NCI-H2227 (cell line): ENCODE measurements at regions not wholly inside any gene's neighbourhood (a gene's known extent, or its start where the extent isn't known, plus 50 kb on each side); places are given as distances from the start of the nearest gene placed in this dataset.

ENCODE experiments used
- DNase-seq: peaks from one replicate; lab custom pipeline; 2025; ENCODE audit not compliant: unreplicated experiment; lab: John Stamatoyannopoulos, UW

DNA sequence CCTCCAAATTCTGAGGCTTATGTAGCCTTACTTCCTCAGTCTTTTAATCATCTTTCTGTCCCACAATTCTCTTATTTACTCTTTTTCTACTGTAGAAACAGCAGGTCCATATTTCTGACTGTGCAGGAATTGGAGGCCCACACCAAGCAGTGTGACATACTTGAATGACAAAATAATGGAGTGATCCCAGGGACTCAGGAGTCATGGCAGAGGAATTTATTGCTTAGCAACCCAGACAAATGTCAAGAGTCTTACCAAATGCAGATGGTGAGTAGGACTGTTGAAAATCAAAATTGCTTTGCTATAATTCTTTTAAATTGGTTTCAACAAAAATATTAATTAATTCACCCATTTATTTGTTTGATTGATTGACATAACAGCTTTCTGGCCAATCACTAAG is 59.9 kb downstream of the HTR1B start:
- no peak for DNase-seq

GRCh38 chr6:77401231-77401630 is 62.1 kb downstream of the HTR1B start:
- DNase-seq = no peak

- no peak for DNase-seq
Observed at GRCh38 chr6:77397561-77397960, 65.7 kb downstream of the HTR1B start.

DNA sequence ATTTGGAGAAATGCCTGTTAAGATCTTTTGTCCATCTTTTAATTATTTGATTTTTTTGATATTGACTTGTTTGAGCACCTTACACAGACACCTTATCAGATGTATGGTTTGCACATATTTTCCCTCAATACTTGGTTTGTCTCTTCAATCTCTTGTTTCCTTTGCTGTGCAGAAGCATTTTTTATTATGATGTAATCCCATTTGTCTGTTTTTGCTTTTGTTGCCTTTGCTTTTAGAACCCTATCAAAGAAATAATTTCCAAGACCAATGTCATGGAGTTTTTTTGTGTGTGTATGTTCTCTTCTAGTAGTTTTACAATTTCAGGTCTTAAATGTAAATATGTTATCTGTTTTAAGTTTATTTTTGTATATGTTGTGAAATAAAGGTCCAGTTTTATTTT is 73.9 kb downstream of the HTR1B start:
- no peak for DNase-seq

DNA sequence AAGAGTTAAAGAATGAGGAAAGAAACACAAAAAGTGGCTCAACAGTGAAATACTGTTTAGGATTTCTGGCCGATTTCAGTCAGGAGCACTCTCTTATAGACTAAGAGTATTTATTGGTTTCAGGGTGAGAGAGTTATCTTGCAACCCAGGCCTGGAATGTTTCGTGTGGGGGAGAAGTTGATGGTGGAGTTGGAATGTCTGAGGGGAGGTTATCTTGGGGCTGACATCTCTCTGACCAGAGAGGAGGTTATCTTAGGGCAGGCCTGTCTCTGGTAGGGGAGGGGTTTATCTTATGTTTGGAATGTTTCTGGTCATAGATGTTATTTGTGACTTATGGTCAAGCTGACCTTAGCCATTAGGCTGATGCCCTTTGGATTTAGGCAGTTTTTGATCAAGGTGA is 80.3 kb downstream of the HTR1B start:
- no peak for DNase-seq

DNA sequence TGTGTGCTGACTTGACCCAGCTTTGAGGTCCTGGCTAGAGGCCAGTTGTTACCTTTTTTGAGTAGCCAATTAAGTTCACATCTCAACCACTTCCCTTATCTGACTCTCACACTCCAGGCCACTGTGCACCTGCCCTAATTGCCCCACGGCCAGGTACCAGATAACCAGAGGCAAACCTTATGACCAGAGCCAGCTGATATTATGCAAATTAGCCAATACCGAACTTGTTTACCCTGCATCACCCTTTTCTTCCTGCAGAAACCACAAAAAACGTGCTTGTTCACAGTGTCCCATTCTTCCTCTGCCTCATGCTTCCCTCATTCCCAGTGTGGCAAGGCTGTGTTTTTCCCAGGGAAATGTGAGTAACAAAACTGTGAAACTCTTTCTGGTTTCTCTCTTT is 89.3 kb downstream of the HTR1B start:
- DNase-seq = no peak

DNA sequence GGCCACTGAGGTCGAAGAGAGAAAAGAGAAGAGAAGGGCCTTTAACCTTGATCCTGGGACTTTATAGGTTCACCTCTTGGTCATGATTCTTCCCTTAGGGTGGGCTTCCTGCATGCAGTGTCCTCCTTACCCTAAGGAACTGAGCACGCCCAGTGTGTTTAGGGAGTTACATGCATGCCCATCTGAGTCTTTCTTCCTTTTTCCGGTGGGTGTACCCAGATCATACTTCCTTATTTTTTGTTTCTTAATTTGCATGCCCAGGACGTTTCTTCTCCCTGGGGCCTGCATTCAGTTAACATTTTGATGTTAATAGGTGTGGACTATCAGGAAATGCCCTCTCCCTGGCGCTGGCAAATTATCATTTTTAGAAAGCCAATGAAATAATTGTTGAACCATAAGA is 91.5 kb downstream of the HTR1B start:
- DNase-seq = no peak

- DNase-seq = peak; percentile 2
Observed at GRCh38 chr6:77368660-77369313, 94.5 kb downstream of the HTR1B start.

GRCh38 chr6:77366798-77367197 is 96.5 kb downstream of the HTR1B start:
- DNase-seq = no peak

- DNase-seq = no peak
Observed at GRCh38 chr6:77363702-77364101, 99.6 kb downstream of the HTR1B start.

DNA sequence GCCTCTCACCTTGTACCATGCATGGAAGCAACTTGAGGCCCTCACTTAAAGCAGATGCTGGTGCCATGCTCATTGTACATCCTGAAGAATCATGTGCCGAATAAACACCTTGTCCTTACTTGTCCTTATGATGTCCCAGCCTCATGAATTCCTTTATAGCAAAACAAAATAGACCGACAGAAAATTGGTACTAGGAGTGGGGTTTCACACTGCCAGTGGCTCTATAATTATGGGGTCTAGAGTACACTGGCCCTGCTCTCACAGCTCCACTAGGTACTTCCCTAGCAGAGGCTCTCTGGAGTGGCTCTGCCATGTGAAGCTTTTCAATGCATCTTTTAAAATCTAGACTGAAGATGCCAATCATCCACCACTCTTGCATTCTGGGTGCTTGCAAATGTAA is 101.2 kb downstream of the HTR1B start:
- DNase-seq = no peak

DNA sequence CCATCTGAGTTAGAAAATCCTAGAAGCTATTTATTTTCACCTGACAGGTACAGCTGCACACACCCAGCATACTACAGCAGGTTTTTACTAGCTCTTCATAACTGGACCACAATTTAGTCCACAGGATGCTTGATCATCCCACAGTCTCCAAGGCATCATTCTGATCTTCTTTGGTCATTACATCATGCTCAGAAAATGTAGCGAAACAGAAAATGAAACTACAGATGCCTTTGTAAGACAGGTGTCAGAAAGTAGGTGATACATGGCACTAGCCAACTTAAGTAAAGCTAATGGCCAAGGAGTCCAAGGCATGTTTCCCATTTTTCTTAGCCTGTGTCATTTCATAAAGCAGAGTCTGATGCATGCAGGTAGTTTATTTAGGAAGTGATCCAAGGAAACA is 102.3 kb downstream of the HTR1B start:
- no peak for DNase-seq

DNA sequence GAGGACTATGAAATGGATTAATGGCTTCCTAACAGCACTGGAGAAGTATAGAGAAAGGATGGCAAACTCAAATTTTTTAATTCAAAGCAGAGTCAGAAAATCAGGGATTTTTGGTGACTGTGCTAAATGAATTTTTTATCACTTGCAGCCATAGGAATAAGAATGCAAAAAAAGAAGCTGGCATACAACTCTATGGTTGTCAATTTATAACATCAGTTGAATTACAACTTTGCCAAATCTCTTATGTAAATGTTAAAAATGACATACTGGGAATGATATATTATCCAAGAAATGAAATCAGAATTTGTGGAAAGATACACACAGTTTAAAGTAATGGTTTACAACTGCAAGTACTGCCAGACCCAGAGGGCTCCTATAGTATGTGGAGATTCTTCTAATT is 106.5 kb downstream of the HTR1B start:
- DNase-seq = no peak

DNA sequence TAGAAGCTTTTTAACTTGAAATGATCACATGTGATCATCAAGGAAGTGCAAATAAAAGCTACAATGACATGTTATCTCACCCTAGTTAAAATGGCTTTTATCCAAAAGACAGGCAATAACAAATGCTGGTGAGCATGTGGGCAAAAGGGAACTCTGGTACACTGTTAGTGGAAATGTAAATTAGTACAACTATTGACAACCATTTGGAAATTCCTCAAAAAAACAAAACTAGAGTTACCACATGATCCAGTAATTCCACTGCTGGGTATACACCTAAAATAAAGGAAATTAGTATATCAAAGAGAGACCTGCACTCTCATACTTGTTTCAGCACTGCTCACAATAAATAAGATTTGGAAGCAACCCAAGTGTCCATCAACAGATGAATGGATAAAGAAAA is 108.7 kb downstream of the HTR1B start:
- no peak for DNase-seq

DNA sequence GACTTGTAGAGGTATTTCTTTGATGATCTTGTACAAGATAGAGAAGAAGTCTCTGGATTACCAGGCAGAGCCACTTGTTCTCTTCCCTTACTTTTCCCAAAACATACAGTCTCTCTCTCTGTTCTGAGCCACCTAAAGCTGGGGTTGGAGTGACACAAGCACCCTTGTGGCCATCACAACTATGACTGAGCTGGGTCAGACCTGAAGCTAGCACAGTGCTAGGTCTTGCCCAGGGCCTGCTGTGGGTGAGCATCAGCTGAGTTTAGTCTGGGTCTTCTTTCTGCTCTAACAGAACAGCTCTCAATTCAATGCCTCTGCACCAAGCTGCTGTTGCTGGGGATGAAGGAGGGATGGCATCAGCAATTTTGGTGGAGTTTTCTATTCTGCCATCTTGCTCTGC is 110.2 kb downstream of the HTR1B start:
- DNase-seq = no peak

GRCh38 chr6:77341058-77341986 is 122.0 kb downstream of the HTR1B start:
- DNase-seq = no peak

DNA sequence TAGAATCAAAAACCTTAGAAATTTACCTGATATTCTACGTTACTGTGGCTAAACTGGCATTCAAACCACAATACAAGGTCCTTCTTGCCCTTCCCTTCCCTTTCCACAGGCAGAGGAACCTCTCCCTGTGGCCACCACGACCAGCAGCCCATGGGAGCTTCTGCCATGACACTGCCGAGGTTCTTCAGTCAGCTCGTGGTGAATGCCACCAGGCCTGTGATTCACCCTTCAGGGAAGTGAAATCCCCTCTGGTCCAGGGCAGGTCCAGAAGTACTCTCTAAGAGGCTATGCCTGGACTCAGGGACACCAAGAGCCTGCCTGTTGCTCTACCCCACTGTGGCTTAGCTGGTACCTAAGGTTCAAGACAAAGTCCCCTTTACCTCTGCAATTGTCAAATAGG is 123.0 kb downstream of the HTR1B start:
- DNase-seq = no peak

DNA sequence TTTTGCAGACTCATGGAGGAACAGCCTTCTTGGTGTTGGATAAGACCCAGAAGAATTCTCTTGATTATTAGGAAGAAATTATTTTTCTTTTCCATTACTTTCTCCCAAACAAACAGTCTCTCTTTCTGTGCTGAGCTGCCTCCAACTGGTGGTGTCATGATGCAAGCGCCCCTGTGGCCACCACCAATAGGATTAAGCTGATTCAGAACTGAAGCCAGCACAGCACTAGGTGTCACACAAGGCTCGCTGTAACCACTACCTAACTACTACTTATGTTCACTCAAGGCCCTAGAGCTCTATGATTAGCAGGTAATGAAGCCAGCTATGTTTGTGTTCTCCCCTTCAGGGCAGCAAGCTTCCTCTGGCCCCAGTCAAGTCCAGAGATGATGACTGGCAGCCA is 123.4 kb downstream of the HTR1B start:
- no peak for DNase-seq

DNA sequence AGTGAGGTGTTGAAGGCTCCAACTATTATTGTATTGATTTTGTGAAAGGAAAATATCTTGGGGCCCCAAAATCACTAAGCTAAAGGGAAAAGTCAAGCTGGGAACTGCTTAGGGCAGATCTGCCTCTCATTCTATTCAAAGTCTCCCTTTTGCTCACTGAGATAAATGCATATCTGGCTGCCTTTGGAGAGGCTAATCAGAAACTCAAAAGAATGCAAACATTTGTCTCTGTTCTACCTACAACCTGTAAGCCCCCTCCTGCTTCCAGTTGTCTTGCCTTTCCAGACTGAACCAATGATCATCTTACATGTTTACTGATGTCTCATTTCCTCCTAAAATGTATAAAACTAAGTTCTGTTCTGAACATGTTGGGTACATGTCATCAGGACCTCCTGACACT is 125.9 kb downstream of the HTR1B start:
- no peak for DNase-seq

GRCh38 chr6:77334093-77334492 is 129.2 kb downstream of the HTR1B start:
- DNase-seq = no peak

- no peak for DNase-seq
Observed at GRCh38 chr6:77332915-77333623, 130.2 kb downstream of the HTR1B start.

GRCh38 chr6:77326711-77327110 is 136.6 kb downstream of the HTR1B start:
- no peak for DNase-seq
